ENCODE measurements at regions not wholly inside any gene's neighbourhood (a gene's known extent, or its start where the extent isn't known, plus 50 kb on each side); places are given as distances from the start of the nearest gene placed in this dataset.

- DNase-seq: no peak
Measured at GRCh38 chr13:99859178-99860177, 112.1 kb downstream of the ZIC5 start.

GRCh38 chr13:99857738-99858137 is 113.8 kb downstream of the ZIC5 start:
- no peak for DNase-seq

GRCh38 chr13:99855526-99856420 is 115.8 kb downstream of the ZIC5 start:
- DNase-seq: no peak

- DNase-seq: no peak
Measured at GRCh38 chr13:99854366-99854765, 117.2 kb downstream of the ZIC5 start.

GRCh38 chr13:99847318-99847750 is 124.2 kb downstream of the ZIC5 start:
- DNase-seq: no peak

- DNase-seq: no peak
Measured at GRCh38 chr13:99845161-99845874, 126.2 kb downstream of the ZIC5 start.

- DNase-seq: no peak
Measured at GRCh38 chr13:99844421-99844820, 127.1 kb downstream of the ZIC5 start.

- DNase-seq: no peak
Measured at GRCh38 chr13:99843872-99844271, 127.7 kb downstream of the ZIC5 start.

- no peak for DNase-seq
Measured at GRCh38 chr13:99842405-99842804, 129.2 kb downstream of the ZIC5 start.

- no peak for DNase-seq
Measured at GRCh38 chr13:99836291-99836690, 135.3 kb downstream of the ZIC5 start.

- DNase-seq: no peak
Measured at GRCh38 chr13:99835442-99835841, 136.1 kb downstream of the ZIC5 start.

GRCh38 chr13:99834246-99834645 is 137.3 kb downstream of the ZIC5 start:
- DNase-seq: no peak

- DNase-seq: no peak
Measured at GRCh38 chr13:99832347-99832746, 139.2 kb downstream of the ZIC5 start.

- no peak for DNase-seq
Measured at GRCh38 chr13:99830931-99831330, 140.6 kb downstream of the ZIC5 start.

GRCh38 chr13:99829593-99830239 is 141.9 kb downstream of the ZIC5 start:
- no peak for DNase-seq

GRCh38 chr13:99829161-99829560 is 142.4 kb downstream of the ZIC5 start:
- no peak for DNase-seq

- no peak for DNase-seq
Measured at GRCh38 chr13:99828735-99829134, 142.8 kb downstream of the ZIC5 start.

GRCh38 chr13:99828123-99828522 is 143.4 kb downstream of the ZIC5 start:
- DNase-seq: no peak

GRCh38 chr13:99827011-99827772 is 144.4 kb downstream of the ZIC5 start:
- DNase-seq: no peak

- no peak for DNase-seq
Measured at GRCh38 chr13:99823961-99824360, 147.6 kb downstream of the ZIC5 start.

GRCh38 chr13:99822820-99823219 is 148.7 kb downstream of the ZIC5 start:
- DNase-seq: no peak

Measured in right kidney (tissue), 1 donor.